MM.1S (cell line): ENCODE measurements at regions not wholly inside any gene's neighbourhood (a gene's known extent, or its start where the extent isn't known, plus 50 kb on each side); places are given as distances from the start of the nearest gene placed in this dataset.

ENCODE experiments used
- CTCF ChIP-seq: fragments of 300-600 bp; sonication (generic); IDR thresholded peaks from 2 replicates; pipeline ENCODE4 v1.5.1; 2016; ENCODE audit warnings: antibody characterized with exemption, low read length, mixed read lengths
- EZH2 ChIP-seq: fragments of 300-600 bp; sonication (generic); optimal IDR thresholded peaks from 2 replicates; pipeline ENCODE3; 2017; ENCODE audit warnings: low read depth, mild to moderate bottlenecking, antibody characterized with exemption, low read length, mixed read lengths

DNA sequence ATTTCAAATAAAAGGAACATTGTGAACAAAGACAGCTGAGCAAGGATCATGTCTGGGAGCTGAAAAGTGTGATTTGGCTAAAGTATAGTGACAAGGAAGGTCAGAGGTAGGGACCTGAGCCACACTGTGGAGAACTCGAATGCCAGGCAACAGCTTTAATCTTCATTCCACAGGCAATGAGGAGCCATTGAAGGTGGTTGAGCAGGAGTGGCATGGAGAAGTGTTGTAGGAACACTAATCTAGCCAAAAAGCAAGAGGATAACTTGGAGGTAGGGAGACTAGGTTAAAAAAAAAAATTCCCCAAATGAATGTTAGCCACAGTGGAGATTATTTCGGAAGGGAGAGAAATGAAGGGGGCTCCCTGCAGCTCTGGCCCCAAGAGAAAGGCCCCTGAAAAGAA is 286.9 kb downstream of the BCOR start:
- TF ChIP-seq CTCF (no peak), EZH2 (no peak)
